ENCODE measurements at regions not wholly inside any gene's neighbourhood (a gene's known extent, or its start where the extent isn't known, plus 50 kb on each side); places are given as distances from the start of the nearest gene placed in this dataset.
"Not testable (repeated sequence)": the region's sequence is repeated elsewhere in the genome, so short reads cannot be mapped to it uniquely, and the experiment has no call there.

GRCh38 chr2:16092861-16093638, 152.7 kb downstream of the MYCN start:
- Mint-ChIP-seq H3K36me3 (ENCODE audit: low read depth) (no peaks in the 10 kb centered on the region), H3K4me3 (no peak overlapping the region), H3K27me3 (no peaks in the 10 kb centered on the region), H3K4me1 (no peaks in the 10 kb centered on the region), H3K9me3 (no peaks in the 10 kb centered on the region), H3K27ac (no peak overlapping the region)
- CTCF ChIA-PET: no interaction called here
- POLR2A ChIA-PET: no interaction called here
- no peak for TF ChIP-seq CTCF (IDR thresholded peaks at IDR 0.05)
- intact Hi-C loops (cut with micrococcal nuclease): no loop called here
- DNase-seq (no peak), ATAC-seq (ENCODE audit: low read depth) (no peak)

GRCh38 chr2:16091576-16092282, 151.4 kb downstream of the MYCN start:
- ATAC-seq (ENCODE audit: low read depth): no peak
- ChIA-PET POLR2A (no interaction called here), CTCF (no interaction called here)
- intact Hi-C loops (cut with micrococcal nuclease): no loop called here
- H3K36me3 Mint-ChIP-seq (ENCODE audit: low read depth): no peaks in the 10 kb centered on the region
- no peak overlapping the region for H3K4me3 Mint-ChIP-seq
- H3K27ac Mint-ChIP-seq: no peak overlapping the region
- H3K27me3 Mint-ChIP-seq: no peaks in the 10 kb centered on the region
- TF ChIP-seq CTCF (IDR thresholded peaks at IDR 0.05): no peak
- H3K4me1 Mint-ChIP-seq: no peaks in the 10 kb centered on the region
- H3K9me3 Mint-ChIP-seq: no peaks in the 10 kb centered on the region
- no peak for DNase-seq

- Mint-ChIP-seq H3K4me1 (no peaks in the 10 kb centered on the region), H3K27me3 (no peaks in the 10 kb centered on the region), H3K27ac (no peak overlapping the region), H3K4me3 (no peak overlapping the region), H3K36me3 (ENCODE audit: low read depth) (no peaks in the 10 kb centered on the region), H3K9me3 (no peaks in the 10 kb centered on the region)
- intact Hi-C loops (cut with micrococcal nuclease): no loop called here
- no peak for DNase-seq
- ChIA-PET POLR2A (no interaction called here), CTCF (no interaction called here)
- TF ChIP-seq CTCF (IDR thresholded peaks at IDR 0.05): no peak
- no peak for ATAC-seq (ENCODE audit: low read depth)
These were observed 150.6 kb downstream of the MYCN start for GRCh38 chr2:16090650-16091575.

- DNase-seq; H3K9me3 Mint-ChIP-seq; intact Hi-C loops (cut with micrococcal nuclease); H3K27ac Mint-ChIP-seq; CTCF ChIA-PET; H3K4me3 Mint-ChIP-seq; ATAC-seq (ENCODE audit: low read depth); H3K27me3 Mint-ChIP-seq; H3K36me3 Mint-ChIP-seq (ENCODE audit: low read depth); POLR2A ChIA-PET; H3K4me1 Mint-ChIP-seq: not testable (repeated sequence)
These were observed 149.1 kb downstream of the MYCN start for GRCh38 chr2:16089491-16089890.

- ATAC-seq (ENCODE audit: low read depth): no peak
- ChIA-PET CTCF (no interaction called here), POLR2A (no interaction called here)
- intact Hi-C loops (cut with micrococcal nuclease): no loop called here
- DNase-seq: no peak
- Mint-ChIP-seq H3K27ac (no peak overlapping the region), H3K36me3 (ENCODE audit: low read depth) (no peaks in the 10 kb centered on the region), H3K27me3 (no peaks in the 10 kb centered on the region), H3K4me1 (no peaks in the 10 kb centered on the region), H3K9me3 (no peaks in the 10 kb centered on the region), H3K4me3 (no peak overlapping the region)
- TF ChIP-seq CTCF (IDR thresholded peaks at IDR 0.05): no peak
These were observed 148.4 kb downstream of the MYCN start for GRCh38 chr2:16088802-16089112.

Data from activated B cell treated with CpG ODN at 0.5 μM for 24 hours (primary cell).